WERI-Rb-1 (cell line): ENCODE measurements at regions not wholly inside any gene's neighbourhood (a gene's known extent, or its start where the extent isn't known, plus 50 kb on each side); places are given as distances from the start of the nearest gene placed in this dataset.

Source experiments
- DNase-seq: peaks from one replicate; pipeline ENCODE4 v3.0.0-alpha.2; 2020
- H3K27ac ChIP-seq: fragments of 250-450 bp; sonication (Bioruptor Pico); 2 replicates; pipeline ENCODE4 v1.5.1; 2020; ENCODE audit warnings: mild to moderate bottlenecking, moderate library complexity
- H3K27me3 ChIP-seq: fragments of 250-450 bp; sonication (Bioruptor Pico); 2 replicates; pipeline ENCODE4 v1.5.1; 2021; ENCODE audit warnings: mild to moderate bottlenecking, low read depth, moderate library complexity; ENCODE audit not compliant: insufficient read depth, severe bottlenecking
- H3K36me3 ChIP-seq: fragments of 250-450 bp; sonication (Bioruptor Pico); 2 replicates; pipeline ENCODE4 v1.5.1; 2020; ENCODE audit warnings: mild to moderate bottlenecking, moderate library complexity
- H3K4me3 ChIP-seq: 2 replicates; pipeline ENCODE4 v1.5.1; 2011; ENCODE audit warnings: low read depth, mild to moderate bottlenecking, control low read depth, low read length
- H3K9me3 ChIP-seq: fragments of 250-450 bp; sonication (Bioruptor Pico); 2 replicates; pipeline ENCODE4 v1.5.1; 2021; ENCODE audit warnings: mild to moderate bottlenecking, moderate library complexity; ENCODE audit not compliant: severe bottlenecking
- TF ChIP-seq, protein P1 (sequence below): IDR thresholded peaks from 2 replicates; pipeline ENCODE4 v1.5.1; 2011; ENCODE audit warnings: low read depth, mild to moderate bottlenecking, control low read depth, inconsistent platforms, low read length

DNA sequence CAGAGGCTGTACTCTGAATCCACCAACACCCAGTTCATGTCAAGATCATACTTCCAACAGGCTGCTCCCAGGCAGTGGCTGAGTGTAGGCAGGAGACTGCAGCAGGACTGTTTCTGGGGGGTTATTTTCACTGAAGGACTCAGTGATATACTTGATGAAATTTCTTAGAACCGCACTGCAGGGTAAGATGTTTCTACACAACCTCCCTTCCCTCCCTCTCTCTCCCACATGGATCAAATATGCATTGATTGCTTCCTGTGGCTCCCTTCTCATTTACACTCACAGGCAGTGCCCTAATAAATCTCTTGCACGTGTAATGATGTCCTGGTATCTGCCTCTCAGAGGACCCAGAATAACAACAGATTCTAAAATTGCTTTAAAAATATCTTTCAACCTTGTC is 251.3 kb upstream of the CCDC179 start:
- Histone ChIP-seq H3K9me3 (no peaks in the 10 kb centered on the region), H3K27me3 (peaks cover 3% of the 10 kb centered on the region), H3K27ac (no peak overlapping the region), H3K4me3 (no peak overlapping the region), H3K36me3 (no peaks in the 10 kb centered on the region)
- no peak for DNase-seq
- TF ChIP-seq, protein P1, sequence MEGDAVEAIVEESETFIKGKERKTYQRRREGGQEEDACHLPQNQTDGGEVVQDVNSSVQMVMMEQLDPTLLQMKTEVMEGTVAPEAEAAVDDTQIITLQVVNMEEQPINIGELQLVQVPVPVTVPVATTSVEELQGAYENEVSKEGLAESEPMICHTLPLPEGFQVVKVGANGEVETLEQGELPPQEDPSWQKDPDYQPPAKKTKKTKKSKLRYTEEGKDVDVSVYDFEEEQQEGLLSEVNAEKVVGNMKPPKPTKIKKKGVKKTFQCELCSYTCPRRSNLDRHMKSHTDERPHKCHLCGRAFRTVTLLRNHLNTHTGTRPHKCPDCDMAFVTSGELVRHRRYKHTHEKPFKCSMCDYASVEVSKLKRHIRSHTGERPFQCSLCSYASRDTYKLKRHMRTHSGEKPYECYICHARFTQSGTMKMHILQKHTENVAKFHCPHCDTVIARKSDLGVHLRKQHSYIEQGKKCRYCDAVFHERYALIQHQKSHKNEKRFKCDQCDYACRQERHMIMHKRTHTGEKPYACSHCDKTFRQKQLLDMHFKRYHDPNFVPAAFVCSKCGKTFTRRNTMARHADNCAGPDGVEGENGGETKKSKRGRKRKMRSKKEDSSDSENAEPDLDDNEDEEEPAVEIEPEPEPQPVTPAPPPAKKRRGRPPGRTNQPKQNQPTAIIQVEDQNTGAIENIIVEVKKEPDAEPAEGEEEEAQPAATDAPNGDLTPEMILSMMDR, result no peak

DNA sequence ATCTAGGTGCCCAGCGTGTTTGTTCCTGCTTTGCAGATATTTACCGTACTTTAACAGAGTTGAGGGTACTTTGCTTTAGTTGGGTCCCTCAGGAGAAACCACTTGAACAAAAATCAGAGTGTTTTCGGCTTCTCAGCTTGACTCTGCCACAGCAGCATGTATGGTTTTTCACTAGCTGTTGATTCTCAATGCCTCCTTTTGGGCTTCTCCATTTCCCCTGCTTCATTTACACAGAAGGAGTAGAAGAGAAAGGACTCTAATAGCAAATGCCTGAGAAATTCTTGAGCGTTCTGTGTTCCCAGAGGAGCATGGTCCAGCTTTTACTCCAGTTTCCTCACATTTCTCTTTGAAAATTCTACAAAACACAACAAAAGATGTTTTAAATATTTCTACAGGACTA is 252.1 kb upstream of the CCDC179 start:
- TF ChIP-seq, protein P1, result no peak
- H3K27ac ChIP-seq, result no peak overlapping the region
- no peaks in the 10 kb centered on the region for H3K9me3 ChIP-seq
- H3K4me3 ChIP-seq, result no peak overlapping the region
- DNase-seq, result no peak
- H3K27me3 ChIP-seq, result peaks cover 3% of the 10 kb centered on the region
- no peaks in the 10 kb centered on the region for H3K36me3 ChIP-seq

DNA sequence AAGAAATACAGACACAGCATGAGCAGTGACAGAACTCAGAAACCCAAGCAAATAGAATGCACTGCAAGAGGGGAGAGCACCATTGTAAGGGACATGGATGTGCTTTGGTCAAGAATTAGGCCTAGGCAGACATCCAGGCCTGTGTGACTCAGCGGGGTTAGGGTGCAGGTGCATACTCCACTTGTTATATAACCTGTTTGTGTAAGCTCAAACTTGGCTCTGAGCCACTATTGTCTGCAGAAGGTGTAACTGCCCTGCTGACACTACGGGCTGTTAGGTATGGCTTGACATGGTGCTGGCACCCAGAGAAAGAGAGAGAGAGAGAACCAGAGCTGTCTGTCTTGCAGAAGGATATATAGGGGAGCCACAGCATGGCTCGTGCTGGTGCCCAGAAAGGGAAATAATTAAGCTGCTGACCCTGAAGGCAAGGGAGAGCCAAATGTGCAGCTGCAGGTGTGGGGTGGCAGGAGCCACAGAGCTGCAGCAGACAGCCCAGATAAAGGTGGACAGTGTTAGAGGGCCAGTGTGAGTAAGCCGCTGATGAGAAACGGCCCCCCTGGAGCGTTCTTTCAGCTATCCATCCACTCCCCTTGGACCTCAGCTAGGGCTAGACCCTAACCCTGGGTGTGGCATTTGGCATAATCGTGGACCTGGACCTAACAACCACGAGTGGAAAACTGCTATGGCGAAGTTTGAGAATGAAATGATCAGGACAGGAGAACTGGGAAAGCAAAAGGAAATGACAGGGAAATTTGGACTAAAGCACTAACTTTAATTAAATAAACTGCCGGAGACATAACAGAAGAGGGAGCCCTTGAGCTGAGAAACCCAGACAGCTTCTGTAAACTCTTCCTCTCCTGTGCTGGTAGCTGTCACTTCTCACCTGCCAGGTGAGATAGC is 253.0 kb upstream of the CCDC179 start:
- TF ChIP-seq, protein P1, result peak; percentile 59; the same call in 1 of the 2 replicates
- Histone ChIP-seq H3K9me3 (no peaks in the 10 kb centered on the region), H3K4me3 (no peak overlapping the region), H3K27ac (no peak overlapping the region), H3K27me3 (peaks cover 3% of the 10 kb centered on the region), H3K36me3 (no peaks in the 10 kb centered on the region)
- peak; percentile 29 for DNase-seq

DNA sequence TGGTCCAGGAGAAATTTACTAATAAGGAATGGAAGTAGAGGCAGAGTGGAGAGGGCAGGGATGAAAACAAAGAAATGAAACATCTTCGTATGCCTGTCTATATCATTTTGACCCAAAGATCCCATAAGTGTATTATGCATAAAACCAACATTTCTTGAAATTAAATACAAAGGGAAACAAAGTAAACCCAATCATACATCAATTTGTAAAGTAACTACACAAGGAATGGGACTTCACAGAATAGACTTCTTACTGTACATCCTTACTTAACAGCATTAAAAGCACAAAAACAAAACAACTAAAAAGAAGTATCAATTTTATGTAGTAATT is 253.6 kb upstream of the CCDC179 start:
- DNase-seq, result no peak
- no peaks in the 10 kb centered on the region for H3K9me3 ChIP-seq
- H3K36me3 ChIP-seq, result no peaks in the 10 kb centered on the region
- peaks cover 3% of the 10 kb centered on the region for H3K27me3 ChIP-seq
- TF ChIP-seq, protein P1, result no peak
- H3K4me3 ChIP-seq, result no peak overlapping the region
- no peak overlapping the region for H3K27ac ChIP-seq

DNA sequence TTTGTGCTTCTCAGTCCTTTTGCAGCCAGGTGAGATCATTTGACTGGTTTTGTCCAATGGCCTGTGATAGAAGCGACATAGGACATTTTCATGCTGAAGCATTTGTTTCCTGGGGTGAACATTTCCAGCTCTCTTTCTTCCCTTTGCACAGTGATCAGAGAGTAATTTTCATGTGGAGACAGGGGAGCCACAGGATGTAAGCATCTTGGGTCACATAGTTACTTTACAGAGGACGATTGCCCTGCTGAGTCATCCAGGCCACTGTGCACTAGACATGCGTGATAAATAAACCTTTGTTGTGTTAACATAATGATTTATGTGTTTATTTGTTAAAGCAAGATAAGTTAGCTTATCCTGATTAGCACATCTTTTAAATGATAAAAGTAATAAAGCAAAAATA is 263.5 kb upstream of the CCDC179 start:
- no peaks in the 10 kb centered on the region for H3K36me3 ChIP-seq
- no peak overlapping the region for H3K27ac ChIP-seq
- H3K9me3 ChIP-seq, result no peaks in the 10 kb centered on the region
- TF ChIP-seq, protein P1, result no peak
- no peak overlapping the region for H3K4me3 ChIP-seq
- DNase-seq, result no peak
- H3K27me3 ChIP-seq, result no peaks in the 10 kb centered on the region

DNA sequence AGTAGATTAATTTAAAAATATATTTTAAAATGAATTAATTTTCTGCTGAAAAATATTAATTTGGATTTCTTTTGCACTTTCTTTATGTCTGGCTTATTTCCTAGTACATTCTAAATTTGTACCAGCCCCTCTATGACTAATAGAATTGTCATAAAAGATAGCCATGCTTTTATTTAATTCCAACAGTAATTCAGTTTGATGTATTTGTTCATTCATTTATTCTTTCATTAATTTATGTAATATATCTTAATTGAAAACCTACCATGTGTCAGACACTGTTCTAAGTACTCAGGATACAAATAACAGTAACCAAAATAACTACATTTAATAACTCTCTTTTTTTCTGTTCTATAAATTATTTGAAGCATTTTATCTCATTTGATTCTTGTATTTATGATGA is 264.0 kb upstream of the CCDC179 start:
- Histone ChIP-seq H3K27ac (no peak overlapping the region), H3K9me3 (no peaks in the 10 kb centered on the region), H3K4me3 (no peak overlapping the region), H3K27me3 (no peaks in the 10 kb centered on the region), H3K36me3 (no peaks in the 10 kb centered on the region)
- DNase-seq, result no peak
- TF ChIP-seq, protein P1, result no peak
